OCI-LY7 (cell line): ENCODE measurements at regions not wholly inside any gene's neighbourhood (a gene's known extent, or its start where the extent isn't known, plus 50 kb on each side); places are given as distances from the start of the nearest gene placed in this dataset.

ENCODE experiments used
- BruUV-seq: library from RNA; stranded (reverse); fragments of 400-500 nt; replicated peaks from 2 replicates; lab custom pipeline; 2021; lab: Mats Ljungman, UMichigan
- CTCF ChIA-PET: fragments of 300-600 bp; sonication (Branson Sonifier 250); formaldehyde crosslinking; loops from one replicate; lab custom pipeline; 2022; ENCODE audit warnings: antibody characterized with exemption; ENCODE audit not compliant: unreplicated experiment; lab: Charles Lee
- POLR2A ChIA-PET: fragments of 300-600 bp; sonication (Branson Sonifier 250); formaldehyde crosslinking; loops from one replicate; lab custom pipeline; 2022; ENCODE audit warnings: antibody characterized with exemption; lab: Charles Lee
- DNase-seq: peaks from one replicate; pipeline ENCODE4 v3.0.0-alpha.2; 2015; ENCODE audit warnings: low spot score
- H2AFZ ChIP-seq: fragments of 200-600 bp; sonication (generic), shearing (Covaris generic); 2 replicates; pipeline ENCODE4 v1.6.1; 2014; ENCODE audit warnings: mild to moderate bottlenecking, antibody characterized with exemption, low read length, moderate library complexity
- H3K27ac ChIP-seq: fragments of 200-600 bp; sonication (generic); 2 replicates; pipeline ENCODE4 v1.5.1; 2014; ENCODE audit warnings: mixed run types, low read depth, mild to moderate bottlenecking, moderate library complexity, low read length, inconsistent platforms; ENCODE audit not compliant: poor library complexity, severe bottlenecking
- H3K36me3 ChIP-seq: fragments of 200-600 bp; sonication (generic); 2 replicates; pipeline ENCODE4 v1.6.1; 2014; ENCODE audit warnings: mild to moderate bottlenecking, antibody characterized with exemption, low read length, moderate library complexity, mixed read lengths; ENCODE audit not compliant: insufficient read depth
- H3K4me1 ChIP-seq: fragments of 200-600 bp; sonication (generic); 2 replicates; pipeline ENCODE4 v1.5.1; 2014; ENCODE audit warnings: mild to moderate bottlenecking, low read length; ENCODE audit not compliant: insufficient read depth, poor library complexity, severe bottlenecking
- H3K4me2 ChIP-seq: fragments of 200-600 bp; sonication (generic); 2 replicates; pipeline ENCODE4 v1.6.1; 2014; ENCODE audit warnings: mild to moderate bottlenecking, low read length
- H3K4me3 ChIP-seq: fragments of 200-600 bp; sonication (generic); 2 replicates; pipeline ENCODE4 v1.5.1; 2014; ENCODE audit warnings: mild to moderate bottlenecking, low read depth, low read length; ENCODE audit not compliant: poor library complexity, severe bottlenecking
- H3K79me2 ChIP-seq: fragments of 200-600 bp; sonication (generic); 2 replicates; pipeline ENCODE4 v1.6.1; 2016; ENCODE audit warnings: low read depth, mild to moderate bottlenecking, low read length, moderate library complexity, mixed read lengths; ENCODE audit not compliant: insufficient read depth
- H3K9me2 ChIP-seq: fragments of 200-600 bp; sonication (generic); 2 replicates; pipeline ENCODE4 v1.6.1; 2016; ENCODE audit warnings: mild to moderate bottlenecking, low read length, mixed read lengths; ENCODE audit not compliant: insufficient read depth
- H3K9me3 ChIP-seq: fragments of 200-600 bp; sonication (generic); 2 replicates; pipeline ENCODE4 v1.6.1; 2014; ENCODE audit warnings: mild to moderate bottlenecking, mixed run types, low read length, mixed read lengths
- H4K20me1 ChIP-seq: fragments of 200-600 bp; sonication (generic); 2 replicates; pipeline ENCODE4 v1.6.1; 2014; ENCODE audit warnings: mild to moderate bottlenecking, antibody characterized with exemption, low read length, moderate library complexity, mixed read lengths; ENCODE audit not compliant: insufficient read depth
- CTCF ChIP-seq: fragments of 200-600 bp; sonication (generic); conservative IDR thresholded peaks from 2 replicates; pipeline ENCODE4 v1.5.1; 2014; ENCODE audit warnings: mild to moderate bottlenecking, antibody characterized with exemption, low read length, moderate library complexity, mixed read lengths
- EZH2phosphoT487 ChIP-seq: fragments of 200-600 bp; sonication (generic); IDR thresholded peaks from 2 replicates; pipeline ENCODE4 v1.6.1; 2018; ENCODE audit warnings: low read depth, borderline replicate concordance, mild to moderate bottlenecking, mixed run types, antibody characterized with exemption, low read length, moderate library complexity, mixed read lengths
- intact Hi-C: fragments of 100-400 bp; cut with micrococcal nuclease; formaldehyde crosslinking; loops from one replicate; pipeline ENCODE4 v1.10.0; 2022; ENCODE audit not compliant: unreplicated experiment

GRCh38 chr4:14802596-14802995 lies 199.7 kb upstream of the CPEB2 start:
- no peaks in the 10 kb centered on the region for H3K4me1 ChIP-seq
- DNase-seq, result no peak
- ChIA-PET POLR2A (no interaction called here), CTCF (no interaction called here)
- no TSS peak for BruUV-seq
- intact Hi-C loops, result no loop called here
- H2AFZ ChIP-seq, result no peak overlapping the region
- H3K4me2 ChIP-seq, result no peak overlapping the region
- no peaks in the 10 kb centered on the region for H3K36me3 ChIP-seq
- H3K9me2 ChIP-seq, result no peaks in the 10 kb centered on the region
- no peaks in the 10 kb centered on the region for H3K79me2 ChIP-seq
- H3K4me3 ChIP-seq, result no peak overlapping the region
- no peaks in the 10 kb centered on the region for H4K20me1 ChIP-seq
- TF ChIP-seq CTCF (no peak), EZH2phosphoT487 (no peak)
- H3K9me3 ChIP-seq, result no peaks in the 10 kb centered on the region
- H3K27ac ChIP-seq, result no peak overlapping the region

- H3K79me2 ChIP-seq, result no peaks in the 10 kb centered on the region
- DNase-seq, result no peak
- ChIA-PET CTCF (no interaction called here), POLR2A (interaction anchor here (0.7 kb wide), 1 partner anchor 19 kb away, joined by 3 read pairs; no protein-coding TSS in a partner anchor)
- H3K9me3 ChIP-seq, result no peaks in the 10 kb centered on the region
- H3K4me3 ChIP-seq, result no peak overlapping the region
- H3K4me2 ChIP-seq, result no peak overlapping the region
- TF ChIP-seq CTCF, result no peak
- no peak for TF ChIP-seq EZH2phosphoT487
- no peaks in the 10 kb centered on the region for H4K20me1 ChIP-seq
- H2AFZ ChIP-seq, result no peak overlapping the region
- no peaks in the 10 kb centered on the region for H3K4me1 ChIP-seq
- no TSS peak for BruUV-seq
- no peaks in the 10 kb centered on the region for H3K9me2 ChIP-seq
- H3K36me3 ChIP-seq, result no peaks in the 10 kb centered on the region
- no peak overlapping the region for H3K27ac ChIP-seq
- intact Hi-C loops, result no loop called here
Observed at GRCh38 chr4:14807856-14808255, 194.4 kb upstream of the CPEB2 start.

- H3K79me2 ChIP-seq, result no peaks in the 10 kb centered on the region
- CTCF ChIA-PET, result no interaction called here
- TF ChIP-seq EZH2phosphoT487 (no peak), CTCF (no peak)
Observed at GRCh38 chr4:14809203-14809602, 193.1 kb upstream of the CPEB2 start.

More at GRCh38 chr4:14809203-14809602, 193.1 kb upstream of the CPEB2 start:
- Histone ChIP-seq H3K9me2 (no peaks in the 10 kb centered on the region), H3K36me3 (no peaks in the 10 kb centered on the region), H4K20me1 (no peaks in the 10 kb centered on the region), H3K27ac (no peak overlapping the region), H3K9me3 (no peaks in the 10 kb centered on the region), H2AFZ (no peak overlapping the region), H3K4me2 (no peak overlapping the region), H3K4me1 (no peaks in the 10 kb centered on the region), H3K4me3 (no peak overlapping the region)
- POLR2A ChIA-PET, result no interaction called here
- no peak for DNase-seq
- intact Hi-C loops, result no loop called here
- no TSS peak for BruUV-seq
